Activated CD8-positive, alpha-beta memory T cell treated with anti-CD3 and anti-CD28 coated beads, Interleukin-2, amount 50 U/mL, for 24 hours (primary cell): ENCODE measurements at regions not wholly inside any gene's neighbourhood (a gene's known extent, or its start where the extent isn't known, plus 50 kb on each side); places are given as distances from the start of the nearest gene placed in this dataset.
"Not testable (repeated sequence)": the region's sequence is repeated elsewhere in the genome, so short reads cannot be mapped to it uniquely, and the experiment has no call there.

Source experiments
- DNase-seq: peaks from one replicate; pipeline ENCODE4 v3.0.0-alpha.2; 2020; ENCODE audit errors: extremely low read depth

DNA sequence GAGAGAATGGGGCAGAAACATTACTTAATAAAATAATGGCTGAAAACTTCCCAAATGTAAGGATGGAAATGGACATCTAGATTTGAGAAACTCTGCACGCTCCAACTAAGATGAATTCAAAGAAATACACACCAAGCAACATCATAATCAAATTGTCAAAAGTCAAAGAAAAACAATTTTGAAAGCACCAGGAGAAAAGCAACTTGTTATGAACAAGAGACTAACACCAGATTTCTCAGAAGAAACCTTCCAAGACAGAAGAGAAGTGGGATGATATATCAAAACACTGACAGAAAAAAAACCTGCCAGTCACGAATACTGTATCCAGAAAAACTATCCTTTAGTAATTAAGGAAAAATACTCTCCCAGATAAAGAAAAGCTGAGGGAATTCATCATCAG is 208.6 kb upstream of the SAMSN1 start:
- no peak for DNase-seq

DNA sequence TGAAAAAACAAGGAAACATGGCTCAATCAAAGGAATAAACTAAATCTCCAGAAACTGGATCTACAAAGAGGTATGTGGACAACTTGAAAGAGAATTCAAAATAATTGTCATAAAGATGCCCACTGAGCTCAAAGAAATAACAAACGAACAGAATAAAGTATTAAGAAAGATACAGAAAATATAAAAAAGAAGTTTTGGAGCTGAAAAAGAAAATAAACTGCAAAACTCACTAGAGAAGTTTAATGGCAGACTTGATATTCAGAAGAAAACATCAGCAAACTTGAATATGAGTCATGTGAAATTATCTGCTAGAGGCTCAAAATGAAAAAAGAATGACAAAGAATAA is 208.1 kb upstream of the SAMSN1 start:
- DNase-seq = no peak

DNA sequence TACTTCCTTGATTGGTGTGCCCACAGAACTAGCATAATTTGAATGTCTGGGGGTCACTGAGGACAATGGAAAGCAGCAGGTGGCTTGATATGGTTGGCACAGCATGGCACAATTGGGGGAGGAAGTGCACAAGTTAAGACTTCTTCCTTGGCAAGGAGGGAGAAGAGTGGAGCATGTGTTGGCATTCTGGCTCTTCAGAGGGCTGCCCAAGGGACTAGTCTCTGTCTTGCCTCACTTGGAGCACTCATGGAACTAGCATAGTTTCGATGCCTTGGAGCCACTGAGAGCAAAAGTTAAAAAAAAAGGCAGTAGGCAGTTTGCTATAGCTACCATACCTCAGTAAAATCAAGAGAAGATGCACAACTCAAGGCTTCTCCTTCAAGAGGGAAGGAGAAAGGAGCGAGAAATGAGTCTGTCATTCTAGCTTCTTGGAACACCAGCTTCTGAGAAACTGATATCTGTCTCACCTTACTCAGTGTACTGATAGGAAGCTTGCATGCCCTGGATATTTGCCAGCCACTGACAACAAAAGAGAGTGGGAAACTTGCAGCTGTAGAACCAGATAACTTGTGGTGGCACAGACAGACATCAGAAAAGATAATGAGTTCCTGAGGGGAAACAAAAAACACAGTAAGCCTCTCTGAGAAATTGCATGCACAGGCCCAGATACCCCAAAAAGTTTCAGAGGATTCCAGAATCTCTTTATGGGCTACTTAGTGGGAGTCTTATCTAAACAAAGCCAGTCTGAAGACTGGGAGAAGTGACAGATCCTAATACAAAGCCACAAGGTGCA is 207.5 kb upstream of the SAMSN1 start:
- no peak for DNase-seq

DNA sequence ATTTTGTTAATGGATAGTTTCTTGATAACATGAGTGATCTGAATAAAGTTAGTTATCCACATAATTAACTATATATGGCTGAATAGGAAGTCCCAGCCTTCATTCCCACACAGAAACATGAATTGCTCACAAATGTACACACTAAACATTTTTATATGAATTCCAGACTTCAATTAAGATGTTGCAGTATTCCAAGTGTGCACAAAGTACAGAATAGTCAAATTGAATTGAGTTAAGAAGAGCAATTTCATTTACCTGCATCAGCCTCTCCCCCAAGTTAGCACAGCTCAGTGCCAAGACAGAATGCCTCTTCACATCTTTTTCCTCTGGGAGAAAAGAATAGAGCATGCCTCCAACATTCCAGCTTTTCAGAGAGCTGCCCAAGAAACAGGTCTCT is 207.0 kb upstream of the SAMSN1 start:
- DNase-seq = no peak

DNA sequence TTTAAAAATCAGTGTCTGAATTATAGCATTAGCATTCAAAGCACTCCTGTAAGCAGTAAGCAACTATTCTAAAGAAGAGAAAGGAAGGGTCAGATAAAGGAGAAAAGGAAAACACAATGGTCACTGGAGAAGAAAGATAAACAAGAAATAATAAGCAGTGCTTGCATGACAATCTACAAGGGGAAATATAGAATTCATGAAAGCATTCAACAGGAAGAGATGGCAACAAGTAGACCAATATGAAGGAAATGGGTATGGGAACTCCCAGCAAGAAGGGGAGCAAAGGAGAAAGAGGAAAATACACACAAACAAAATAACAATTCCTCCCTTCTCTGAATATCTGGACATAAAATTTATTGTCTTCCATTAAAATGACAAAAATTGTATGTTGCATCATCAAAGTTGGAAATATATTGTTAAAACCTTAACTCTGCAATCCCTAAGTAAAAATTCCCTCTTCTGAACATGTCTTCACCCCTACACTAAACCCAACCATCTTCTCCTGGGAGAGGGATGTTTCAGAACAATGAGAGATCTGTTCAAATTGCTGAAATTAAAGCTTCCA is 206.3 kb upstream of the SAMSN1 start:
- no peak for DNase-seq

DNA sequence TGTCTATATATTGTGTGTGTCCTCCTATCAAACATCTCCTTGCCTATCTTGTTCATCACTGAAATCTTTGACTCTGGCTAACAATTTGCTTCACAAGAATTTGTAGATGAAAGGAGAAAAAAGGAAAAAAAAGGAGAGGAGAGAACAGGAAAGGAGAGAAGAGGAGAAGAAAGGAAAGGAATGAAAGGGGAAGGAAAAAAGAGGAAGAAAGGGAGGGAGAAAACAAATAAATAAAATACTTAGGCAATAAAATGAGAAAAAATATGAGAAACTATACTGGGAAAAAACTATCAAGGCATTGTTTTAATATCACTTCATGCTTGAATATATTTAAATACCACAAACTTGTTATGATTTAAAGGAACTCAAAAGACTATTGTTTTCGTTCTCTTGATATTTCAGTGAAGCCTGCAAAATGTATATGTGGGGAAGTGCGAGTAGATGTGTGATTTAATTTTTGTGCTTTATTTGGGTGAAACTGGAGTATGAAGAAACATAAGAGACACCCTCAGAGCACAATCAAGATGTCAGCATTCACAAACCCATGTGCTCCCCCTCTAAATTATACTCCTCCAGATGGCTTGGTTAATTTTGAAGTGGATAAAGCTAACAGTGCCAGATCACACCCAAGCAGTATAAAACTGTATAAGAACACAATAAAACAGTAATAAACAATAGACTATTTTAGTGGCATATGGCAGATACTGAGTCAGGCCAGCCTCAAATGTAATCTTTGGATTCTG is 205.7 kb upstream of the SAMSN1 start:
- no peak for DNase-seq

DNA sequence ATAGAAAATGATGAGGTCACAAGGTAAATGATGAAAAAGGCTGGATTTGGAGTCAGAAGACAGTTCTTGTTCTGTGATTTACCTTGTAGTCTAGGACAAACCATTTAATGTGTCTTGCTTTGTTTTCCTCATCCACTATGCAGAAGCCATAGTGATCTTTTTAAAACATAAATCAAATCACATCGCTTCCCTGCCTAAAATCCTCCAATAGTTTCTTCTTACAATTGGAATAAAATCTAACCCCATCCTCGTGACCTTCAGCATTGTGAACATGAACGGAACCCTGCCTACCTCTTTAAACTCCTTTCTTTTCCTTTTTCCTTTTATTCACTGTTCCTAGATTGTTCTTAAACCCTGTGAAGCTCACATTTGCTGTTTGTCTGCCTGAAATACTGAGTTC is 204.9 kb upstream of the SAMSN1 start:
- no peak for DNase-seq

DNA sequence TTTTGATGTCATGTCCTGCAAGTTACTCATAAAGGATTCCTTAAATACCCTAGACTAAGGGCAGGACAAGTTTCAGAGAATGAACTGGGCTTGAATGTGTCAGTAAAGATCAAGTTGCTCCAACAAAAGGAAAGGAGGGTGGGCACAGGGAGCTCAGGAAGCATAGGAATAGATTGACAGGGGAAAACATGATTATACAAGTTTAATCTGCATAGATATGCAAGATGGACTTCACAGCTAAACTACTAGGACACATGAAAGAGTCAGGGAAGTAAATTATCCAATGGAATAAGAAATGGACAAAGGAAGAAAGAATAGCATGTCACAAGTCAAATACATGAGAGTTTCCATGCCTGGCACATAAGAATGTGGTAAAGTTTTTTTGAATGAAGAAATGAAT is 203.9 kb upstream of the SAMSN1 start:
- no peak for DNase-seq

DNA sequence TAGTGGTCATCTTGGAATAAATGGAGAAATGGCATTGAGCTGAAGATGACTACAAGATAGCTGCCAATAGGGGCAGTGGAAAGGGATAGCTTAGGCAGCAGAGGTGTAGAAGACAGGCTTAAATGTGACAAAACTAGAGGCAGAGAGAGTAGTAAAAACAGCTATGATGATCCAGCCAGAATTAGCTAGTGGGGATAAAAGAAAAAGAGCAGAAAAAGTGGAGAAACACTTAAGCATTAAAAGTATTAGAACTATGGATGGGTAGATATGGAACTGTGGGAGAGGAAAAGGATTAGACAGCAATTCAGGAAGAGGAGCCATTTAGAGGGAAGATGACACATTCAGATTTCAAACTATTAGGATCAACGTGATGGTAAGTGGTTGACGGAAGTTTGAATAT is 202.5 kb upstream of the SAMSN1 start:
- DNase-seq = no peak

DNA sequence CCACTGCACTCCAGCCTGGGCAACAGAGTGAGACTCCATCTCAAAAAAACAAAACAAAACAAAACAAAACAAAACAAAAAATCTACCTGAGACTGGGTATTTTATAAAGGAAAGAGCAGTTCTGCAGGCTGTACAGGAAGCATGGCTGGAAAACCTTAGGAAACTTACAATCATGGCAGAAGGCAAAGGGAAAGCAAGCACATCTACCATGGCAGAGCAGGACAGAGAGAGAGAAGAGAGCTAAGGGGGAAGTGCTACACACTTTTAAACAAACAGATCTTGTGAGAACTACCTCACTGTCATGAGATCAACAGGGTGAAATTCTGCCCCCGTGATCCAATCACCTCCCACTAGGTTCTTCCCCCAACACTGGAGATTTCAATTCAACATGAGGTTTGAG is 198.3 kb upstream of the SAMSN1 start:
- no peak for DNase-seq

DNA sequence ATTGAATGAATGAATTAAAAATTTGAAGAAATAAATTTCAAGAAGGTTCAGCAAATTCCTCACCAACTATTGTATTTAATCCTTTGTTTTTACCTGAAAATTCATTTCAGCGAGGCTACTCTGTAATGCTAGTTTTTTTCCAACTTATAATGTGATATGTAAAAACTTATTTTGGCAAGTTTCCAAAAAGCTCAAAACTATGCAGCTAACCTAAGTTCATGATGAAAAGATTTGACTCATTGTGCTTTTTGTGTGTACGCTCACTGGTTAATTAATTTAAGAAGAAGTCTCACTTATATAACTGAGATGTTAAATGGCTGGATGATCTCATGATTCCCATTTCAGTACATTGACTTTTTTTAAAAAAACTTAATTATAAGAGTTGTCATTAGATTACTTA is 196.0 kb upstream of the SAMSN1 start:
- DNase-seq = no peak

DNA sequence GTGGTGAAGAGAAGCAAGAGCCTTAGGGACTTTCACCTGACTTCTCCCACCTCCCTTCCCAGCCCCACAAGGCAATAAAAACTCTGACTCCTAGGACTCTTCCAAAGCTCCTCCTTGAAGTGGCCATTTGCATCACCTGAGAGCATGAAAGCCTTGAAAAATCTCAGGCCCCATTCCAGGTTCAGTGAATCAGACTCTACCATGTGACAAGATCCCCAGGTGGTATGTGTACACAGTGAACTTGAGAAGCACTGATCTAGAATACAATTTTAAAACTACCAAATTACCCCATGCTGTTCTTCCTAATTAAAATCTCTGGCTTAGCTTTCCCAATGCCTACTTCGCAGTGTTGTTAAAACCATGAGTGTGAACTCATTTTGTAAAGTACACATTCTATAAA is 195.1 kb upstream of the SAMSN1 start:
- no peak for DNase-seq

DNA sequence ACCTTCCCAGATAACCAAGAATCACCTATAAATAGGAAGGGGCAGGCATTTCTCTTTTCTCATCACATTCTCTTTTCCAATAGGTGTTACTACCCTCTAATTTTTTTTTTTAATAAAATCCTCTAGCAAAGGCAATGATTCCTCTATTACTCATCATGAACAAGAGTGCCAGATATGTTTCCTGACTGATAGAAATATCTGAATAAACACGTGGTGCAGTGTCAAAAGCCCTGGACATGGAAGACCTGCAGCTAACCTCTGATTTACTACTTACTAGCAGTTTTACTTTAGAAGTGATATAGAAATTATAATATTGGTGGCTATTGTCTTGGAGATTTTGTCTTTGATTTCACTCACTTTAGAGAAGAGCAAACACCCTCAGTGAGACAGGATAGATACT is 194.6 kb upstream of the SAMSN1 start:
- DNase-seq = no peak

DNA sequence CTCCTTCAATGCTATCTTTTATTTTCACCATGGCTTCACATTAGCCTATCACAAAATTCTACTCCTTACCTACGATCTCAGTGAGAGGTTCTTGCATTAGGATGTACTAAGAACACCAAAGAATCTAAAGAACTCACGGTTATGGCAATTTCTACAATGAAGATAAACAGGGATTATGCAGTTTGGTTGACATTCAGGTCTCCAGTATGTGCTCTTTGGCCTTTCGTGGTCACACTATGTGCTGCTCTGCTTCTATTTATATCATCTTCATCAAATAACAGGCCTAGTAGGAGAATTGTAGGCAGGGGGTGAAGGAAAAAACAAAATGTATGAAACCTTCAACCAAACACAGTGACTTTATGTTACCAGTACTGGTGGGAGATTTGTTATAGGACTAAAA is 194.0 kb upstream of the SAMSN1 start:
- no peak for DNase-seq

DNA sequence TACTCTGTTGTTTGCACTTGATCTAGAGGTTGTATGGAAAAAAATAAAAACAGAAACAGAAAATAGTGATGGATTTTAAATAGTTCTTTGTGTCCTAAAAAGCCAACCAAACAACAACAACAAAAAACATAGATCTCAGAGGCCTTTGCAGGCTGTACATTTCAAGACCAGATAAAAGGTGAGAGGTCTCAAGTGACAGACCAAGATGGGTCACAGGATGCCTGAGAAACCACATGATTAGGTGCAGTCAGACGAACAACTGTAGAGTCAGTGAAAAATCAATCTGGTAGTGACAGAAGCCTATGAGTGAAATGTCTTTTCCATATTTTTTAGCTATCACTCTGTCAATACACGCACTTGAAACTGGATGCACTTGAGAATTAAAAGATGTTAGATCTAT is 193.5 kb upstream of the SAMSN1 start:
- no peak for DNase-seq

DNA sequence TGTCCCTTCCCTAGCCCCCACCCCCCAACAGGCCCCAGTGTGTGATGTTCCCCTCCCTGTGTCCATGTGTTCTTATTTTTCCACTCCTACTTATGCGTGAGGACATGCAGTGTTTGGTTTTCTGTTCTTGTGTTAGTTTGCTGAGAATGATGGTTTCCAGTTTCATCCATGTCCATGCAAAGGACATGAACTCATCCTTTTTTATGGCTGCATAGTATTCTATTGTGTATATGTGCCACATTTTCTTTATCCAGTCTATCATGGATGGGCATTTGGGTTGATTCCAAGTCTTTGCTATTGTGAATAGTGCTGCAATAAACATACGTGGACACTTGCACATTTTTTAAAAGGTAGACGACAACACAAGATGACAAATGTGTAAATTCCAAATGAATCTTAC is 192.5 kb upstream of the SAMSN1 start:
- DNase-seq = not testable (repeated sequence)

DNA sequence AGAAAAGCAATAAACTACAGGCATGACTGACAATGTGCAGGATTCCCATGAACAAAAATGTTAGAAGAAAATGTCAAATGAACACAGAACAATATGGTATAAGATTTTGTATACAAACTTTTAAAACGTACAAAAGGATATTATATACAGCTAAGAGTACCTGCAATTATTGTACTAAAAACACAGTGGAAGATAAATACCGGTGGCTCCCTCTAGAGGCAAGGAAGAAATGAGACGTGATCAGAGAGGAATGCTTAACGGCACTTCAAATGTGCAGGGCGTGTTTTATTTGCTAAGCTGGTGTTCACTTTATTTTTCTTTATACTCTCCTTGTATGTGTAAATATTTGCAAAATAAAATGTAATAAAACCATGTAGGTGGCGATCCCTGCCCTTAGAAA is 191.8 kb upstream of the SAMSN1 start:
- peak; percentile 14 for DNase-seq

DNA sequence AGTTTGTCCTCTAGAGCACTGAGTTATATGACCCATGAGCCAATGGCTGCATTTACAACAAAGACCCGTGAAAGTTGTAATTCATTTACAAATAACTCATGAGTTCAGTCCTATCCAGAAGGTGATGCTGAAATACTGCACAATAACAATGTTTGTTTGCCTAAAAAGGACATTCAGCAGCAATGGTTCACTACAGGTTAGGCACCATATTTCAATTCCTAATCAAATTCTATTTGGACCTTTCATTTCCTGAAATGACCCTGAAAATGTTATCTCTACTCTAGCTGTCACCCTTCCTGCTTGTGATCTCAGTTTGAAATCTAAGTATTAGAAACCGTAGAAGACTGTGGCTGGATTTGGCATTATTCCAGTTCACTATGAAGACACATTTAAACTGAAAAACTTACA is 191.2 kb upstream of the SAMSN1 start:
- no peak for DNase-seq

DNA sequence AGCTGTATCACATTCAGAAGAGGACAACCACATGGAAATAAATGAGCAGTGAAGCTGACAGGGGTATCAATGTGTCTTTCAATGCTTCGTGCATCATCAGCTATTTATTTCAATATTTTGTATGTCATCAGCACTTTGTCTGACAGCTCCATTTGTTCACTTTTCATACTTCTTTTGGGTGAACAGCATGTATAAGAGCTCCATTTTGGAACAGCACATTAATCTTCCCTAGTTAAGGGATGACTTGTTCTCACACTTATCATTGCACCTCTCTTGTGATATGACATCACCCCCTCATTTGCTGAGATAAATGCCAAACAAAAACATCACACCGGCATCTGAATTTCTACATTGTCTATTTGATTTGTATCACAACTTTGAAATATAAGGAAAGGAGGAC is 190.6 kb upstream of the SAMSN1 start:
- DNase-seq = no peak

DNA sequence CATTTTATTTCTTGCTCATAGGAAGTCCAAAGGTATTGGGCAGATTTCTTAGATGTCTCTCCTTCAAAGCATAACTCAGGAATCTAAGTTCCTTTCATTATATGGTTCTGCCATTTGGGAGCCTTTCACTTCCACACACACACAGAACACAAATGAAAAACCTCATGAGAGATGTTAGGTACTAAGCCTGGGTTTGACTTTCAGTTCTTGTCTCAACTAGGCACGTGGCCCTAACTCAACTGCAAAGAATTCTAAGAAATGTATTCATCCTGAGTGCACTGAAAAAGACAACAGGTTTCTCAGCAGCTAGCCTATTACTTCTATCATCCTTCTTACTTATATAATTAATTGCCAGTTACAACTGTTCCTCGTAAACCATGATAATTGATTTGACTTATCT is 190.0 kb upstream of the SAMSN1 start:
- DNase-seq = no peak

DNA sequence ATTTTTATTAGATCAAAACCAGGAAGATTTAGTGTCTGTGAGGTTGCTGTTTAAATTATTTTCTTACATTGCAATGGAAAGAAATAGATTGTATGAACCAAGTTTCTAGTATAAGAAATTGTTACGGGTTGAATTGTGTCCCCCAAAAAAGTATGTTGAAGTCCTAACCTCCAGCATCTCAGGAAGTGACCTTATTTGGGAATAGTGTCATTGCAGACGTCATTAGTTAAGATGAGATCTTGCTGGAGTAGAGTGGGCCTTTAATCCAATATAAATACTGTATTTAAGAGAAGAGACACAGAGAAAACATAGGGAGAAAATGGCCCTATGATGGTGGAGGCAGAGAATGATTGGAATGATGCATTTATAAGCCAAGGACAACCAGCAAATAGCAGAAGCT is 188.7 kb upstream of the SAMSN1 start:
- no peak for DNase-seq

DNA sequence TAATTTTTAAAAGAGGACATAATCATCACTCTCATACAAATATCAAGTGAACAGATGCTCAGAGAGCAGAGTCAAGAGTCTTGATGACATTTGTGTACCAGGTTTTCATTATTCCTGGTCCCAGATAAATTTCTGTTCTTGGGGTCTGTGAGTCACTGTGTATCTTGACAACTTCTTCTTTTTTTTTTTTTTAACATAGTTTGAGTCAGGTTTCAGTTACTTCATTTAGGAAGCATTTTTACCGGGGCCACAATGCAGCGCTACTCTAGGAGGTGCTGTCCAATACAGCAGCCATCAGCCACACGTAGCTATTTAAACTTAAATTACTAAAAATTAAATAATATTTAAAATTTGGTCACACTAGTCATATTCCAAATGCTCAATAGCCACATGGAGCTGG is 188.1 kb upstream of the SAMSN1 start:
- DNase-seq = no peak

DNA sequence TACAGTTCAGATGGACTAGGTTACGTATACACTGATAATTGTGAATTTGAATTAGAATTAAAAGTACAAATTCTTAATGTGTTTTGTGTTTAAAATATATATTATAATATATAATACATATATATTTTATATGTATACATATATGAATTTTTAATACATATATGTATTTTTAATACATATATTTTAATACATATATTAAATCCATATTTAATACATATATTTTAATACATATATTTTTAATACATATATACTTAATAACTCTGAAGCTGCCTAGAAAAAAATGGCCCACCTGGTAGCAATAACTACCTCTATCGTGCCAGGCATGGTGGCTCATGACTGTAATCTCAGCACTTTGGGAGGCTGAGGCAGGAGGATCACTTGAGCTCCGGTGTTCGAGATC is 179.1 kb upstream of the SAMSN1 start:
- DNase-seq = no peak
